ENCODE measurements at regions not wholly inside any gene's neighbourhood (a gene's known extent, or its start where the extent isn't known, plus 50 kb on each side); places are given as distances from the start of the nearest gene placed in this dataset.
"Not testable (repeated sequence)": the region's sequence is repeated elsewhere in the genome, so short reads cannot be mapped to it uniquely, and the experiment has no call there.

- no peak for DNase-seq (ENCODE audit: low read depth)
Observed at GRCh38 chr17:51347851-51348584, 87.7 kb downstream of the UTP18 start.

GRCh38 chr17:51351080-51351479 is 90.7 kb downstream of the UTP18 start:
- no peak for DNase-seq (ENCODE audit: low read depth)

- no peak for DNase-seq (ENCODE audit: low read depth)
Observed at GRCh38 chr17:51351890-51352289, 91.5 kb downstream of the UTP18 start.

- DNase-seq (ENCODE audit: low read depth): no peak
Observed at GRCh38 chr17:51352798-51353197, 92.5 kb downstream of the UTP18 start.

- DNase-seq (ENCODE audit: low read depth): no peak
Observed at GRCh38 chr17:51353296-51353695, 93.0 kb downstream of the UTP18 start.

- no peak for DNase-seq (ENCODE audit: low read depth)
Observed at GRCh38 chr17:51354936-51355335, 94.6 kb downstream of the UTP18 start.

GRCh38 chr17:51355441-51356410 is 95.4 kb downstream of the UTP18 start:
- no peak for DNase-seq (ENCODE audit: low read depth)

- no peak for DNase-seq (ENCODE audit: low read depth)
Observed at GRCh38 chr17:51359055-51359454, 98.7 kb downstream of the UTP18 start.

GRCh38 chr17:51362811-51363585 is 102.7 kb downstream of the UTP18 start:
- DNase-seq (ENCODE audit: low read depth): no peak

GRCh38 chr17:51365090-51365489 is 104.7 kb downstream of the UTP18 start:
- DNase-seq (ENCODE audit: low read depth): no peak

GRCh38 chr17:51366866-51367265 is 106.5 kb downstream of the UTP18 start:
- no peak for DNase-seq (ENCODE audit: low read depth)

- DNase-seq (ENCODE audit: low read depth): not testable (repeated sequence)
Observed at GRCh38 chr17:51367836-51368235, 107.5 kb downstream of the UTP18 start.

GRCh38 chr17:51371732-51372151 is 111.4 kb downstream of the UTP18 start:
- peak; percentile 19 for DNase-seq (ENCODE audit: low read depth)

GRCh38 chr17:51372345-51373004 is 112.1 kb downstream of the UTP18 start:
- no peak for DNase-seq (ENCODE audit: low read depth)

- DNase-seq (ENCODE audit: low read depth): no peak
Observed at GRCh38 chr17:51373489-51374152, 113.3 kb downstream of the UTP18 start.

GRCh38 chr17:51374209-51374608 is 113.9 kb downstream of the UTP18 start:
- no peak for DNase-seq (ENCODE audit: low read depth)

GRCh38 chr17:51375771-51376170 is 115.4 kb downstream of the UTP18 start:
- DNase-seq (ENCODE audit: low read depth): no peak

- DNase-seq (ENCODE audit: low read depth): no peak
Observed at GRCh38 chr17:51376739-51377138, 116.4 kb downstream of the UTP18 start.

- no peak for DNase-seq (ENCODE audit: low read depth)
Observed at GRCh38 chr17:51381262-51381661, 120.9 kb downstream of the UTP18 start.

GRCh38 chr17:51385208-51385607 is 124.9 kb downstream of the UTP18 start:
- no peak for DNase-seq (ENCODE audit: low read depth)

GRCh38 chr17:51387582-51387981 is 127.2 kb downstream of the UTP18 start:
- DNase-seq (ENCODE audit: low read depth): no peak

Data from T-helper 22 cell (primary cell).